Endodermal cell (in vitro differentiated cells): ENCODE measurements at regions not wholly inside any gene's neighbourhood (a gene's known extent, or its start where the extent isn't known, plus 50 kb on each side); places are given as distances from the start of the nearest gene placed in this dataset.

Experiments
- DNase-seq: peaks from one replicate; pipeline ENCODE4 v3.0.0-alpha.2; 2017
- H3K27ac ChIP-seq: 2 replicates; pipeline ENCODE4 v1.5.1; 2013; ENCODE audit warnings: mild to moderate bottlenecking, low read depth, low read length, moderate library complexity
- H3K27me3 ChIP-seq: 2 replicates; pipeline ENCODE4 v1.6.1; 2013; ENCODE audit warnings: mild to moderate bottlenecking, low read length, moderate library complexity; ENCODE audit not compliant: insufficient read depth, control insufficient read depth, poor library complexity, severe bottlenecking
- H3K36me3 ChIP-seq: 2 replicates; pipeline ENCODE4 v1.7.0; 2013; ENCODE audit warnings: mild to moderate bottlenecking, low read length, moderate library complexity; ENCODE audit not compliant: control insufficient read depth, insufficient read depth
- H3K4me1 ChIP-seq: one replicate; pipeline ENCODE4 v1.7.0; 2013; ENCODE audit warnings: low read length; ENCODE audit not compliant: control insufficient read depth, insufficient read depth
- H3K4me3 ChIP-seq: 2 replicates; pipeline ENCODE4 v1.5.1; 2013; ENCODE audit warnings: mild to moderate bottlenecking, low read length, moderate library complexity
- H3K9ac ChIP-seq: 2 replicates; pipeline ENCODE4 v1.6.1; 2013; ENCODE audit warnings: mild to moderate bottlenecking, low read length, moderate library complexity; ENCODE audit not compliant: poor library complexity, severe bottlenecking; ENCODE audit errors: extremely low read depth
- H3K9me3 ChIP-seq: 2 replicates; pipeline ENCODE4 v1.6.1; 2013; ENCODE audit warnings: mild to moderate bottlenecking, low read length, moderate library complexity; ENCODE audit not compliant: control insufficient read depth
- H3K27ac Mint-ChIP-seq: 2 replicates; pipeline ENCODE4 v1.8.0; 2020; ENCODE audit warnings: mixed read lengths
- H3K27me3 Mint-ChIP-seq: 2 replicates; pipeline ENCODE4 v1.8.0; 2021; ENCODE audit warnings: mild to moderate bottlenecking, mixed read lengths; ENCODE audit not compliant: insufficient read depth
- H3K36me3 Mint-ChIP-seq: 2 replicates; pipeline ENCODE4 v1.8.0; 2020; ENCODE audit warnings: low read depth, mixed read lengths
- H3K4me1 Mint-ChIP-seq: 2 replicates; pipeline ENCODE4 v1.8.0; 2020; ENCODE audit warnings: mixed read lengths
- H3K4me3 Mint-ChIP-seq: 2 replicates; pipeline ENCODE4 v1.8.0; 2020; ENCODE audit warnings: mild to moderate bottlenecking, moderate library complexity, mixed read lengths
- H3K9me3 Mint-ChIP-seq: 2 replicates; pipeline ENCODE4 v1.8.0; 2020; ENCODE audit warnings: mild to moderate bottlenecking, mixed read lengths
- CTCF ChIP-seq: fragments of 200-600 bp; sonication (generic); conservative IDR thresholded peaks from 2 replicates; pipeline ENCODE4 v1.5.0; 2021; ENCODE audit warnings: antibody characterized with exemption, mild to moderate bottlenecking
- WGBS, 2 experiments: methylation state at CpG; one replicate each; pipeline versions ENCODE4 v1.1.5 to v1.1.7; 2013; ENCODE audit warnings: missing lambda C conversion rate in 2 of 2, mixed read lengths in 1 of 2; ENCODE audit not compliant: insufficient coverage in 1 of 2, insufficient read length in 1 of 2; 5-methylcytosine and 5-hydroxymethylcytosine counted together

- Histone ChIP-seq H3K27me3 (no peaks in the 10 kb centered on the region), H3K27ac (no peak overlapping the region), H3K4me1 (no peaks in the 10 kb centered on the region), H3K4me3 (no peak overlapping the region), H3K9ac (no peak overlapping the region), H3K36me3 (no peaks in the 10 kb centered on the region), H3K9me3 (no peaks in the 10 kb centered on the region)
- Mint-ChIP-seq H3K4me3 (no peak overlapping the region), H3K27me3 (peaks cover 3% of the 10 kb centered on the region), H3K27ac (no peak overlapping the region), H3K36me3 (no peaks in the 10 kb centered on the region), H3K9me3 (no peaks in the 10 kb centered on the region), H3K4me1 (peaks cover 8% of the 10 kb centered on the region)
- 91 to 92% methylated on average over 5 to 9 of the region's 9 CpGs for WGBS, 2 experiments
- no peak for TF ChIP-seq CTCF
- DNase-seq: no peak
Observed at GRCh38 chr17:74040291-74040690, 163.2 kb upstream of the RPL38 start.

- no peaks in the 10 kb centered on the region for H3K27me3 ChIP-seq
- no peaks in the 10 kb centered on the region for H3K36me3 Mint-ChIP-seq
- no peak for TF ChIP-seq CTCF
- 93 to 97% methylated on average over 11 to 12 of the region's 12 CpGs for WGBS, 2 experiments
- H3K4me3 ChIP-seq: no peak overlapping the region
- peaks cover 8% of the 10 kb centered on the region for H3K4me1 Mint-ChIP-seq
- DNase-seq: no peak
- H3K9ac ChIP-seq: no peak overlapping the region
- H3K27ac ChIP-seq: no peak overlapping the region
- H3K4me1 ChIP-seq: no peaks in the 10 kb centered on the region
- H3K9me3 ChIP-seq: no peaks in the 10 kb centered on the region
- no peaks in the 10 kb centered on the region for H3K9me3 Mint-ChIP-seq
- peaks cover 2% of the 10 kb centered on the region for H3K27me3 Mint-ChIP-seq
- H3K27ac Mint-ChIP-seq: no peak overlapping the region
- no peak overlapping the region for H3K4me3 Mint-ChIP-seq
- H3K36me3 ChIP-seq: no peaks in the 10 kb centered on the region
Observed at GRCh38 chr17:74040729-74041128, 162.7 kb upstream of the RPL38 start.

- DNase-seq: no peak
- no peak overlapping the region for H3K9ac ChIP-seq
- Mint-ChIP-seq H3K27ac (no peak overlapping the region), H3K9me3 (no peaks in the 10 kb centered on the region), H3K4me1 (peaks cover 3% of the 10 kb centered on the region), H3K4me3 (no peak overlapping the region), H3K36me3 (no peaks in the 10 kb centered on the region), H3K27me3 (peaks cover 2% of the 10 kb centered on the region)
- no peaks in the 10 kb centered on the region for H3K36me3 ChIP-seq
- H3K27me3 ChIP-seq: no peaks in the 10 kb centered on the region
- H3K27ac ChIP-seq: no peak overlapping the region
- WGBS, 2 experiments: 95 to 96% methylated on average over 12 to 14 of the region's 14 CpGs
- TF ChIP-seq CTCF: no peak
- H3K4me1 ChIP-seq: no peaks in the 10 kb centered on the region
- H3K4me3 ChIP-seq: no peak overlapping the region
- H3K9me3 ChIP-seq: no peaks in the 10 kb centered on the region
Observed at GRCh38 chr17:74041869-74042640, 161.4 kb upstream of the RPL38 start.
